Stimulated activated CD4-positive, alpha-beta T cell treated with anti-CD3 and anti-CD28 coated beads, TNF-alpha, amount 100 ng/mL, for 4 hours (primary cell): ENCODE measurements at regions not wholly inside any gene's neighbourhood (a gene's known extent, or its start where the extent isn't known, plus 50 kb on each side); places are given as distances from the start of the nearest gene placed in this dataset.

Experiments
- DNase-seq, 3 experiments: peaks; one replicate each; pipeline ENCODE4 v3.0.0-alpha.2; 2020; ENCODE audit warnings: low read depth in 3 of 3

DNA sequence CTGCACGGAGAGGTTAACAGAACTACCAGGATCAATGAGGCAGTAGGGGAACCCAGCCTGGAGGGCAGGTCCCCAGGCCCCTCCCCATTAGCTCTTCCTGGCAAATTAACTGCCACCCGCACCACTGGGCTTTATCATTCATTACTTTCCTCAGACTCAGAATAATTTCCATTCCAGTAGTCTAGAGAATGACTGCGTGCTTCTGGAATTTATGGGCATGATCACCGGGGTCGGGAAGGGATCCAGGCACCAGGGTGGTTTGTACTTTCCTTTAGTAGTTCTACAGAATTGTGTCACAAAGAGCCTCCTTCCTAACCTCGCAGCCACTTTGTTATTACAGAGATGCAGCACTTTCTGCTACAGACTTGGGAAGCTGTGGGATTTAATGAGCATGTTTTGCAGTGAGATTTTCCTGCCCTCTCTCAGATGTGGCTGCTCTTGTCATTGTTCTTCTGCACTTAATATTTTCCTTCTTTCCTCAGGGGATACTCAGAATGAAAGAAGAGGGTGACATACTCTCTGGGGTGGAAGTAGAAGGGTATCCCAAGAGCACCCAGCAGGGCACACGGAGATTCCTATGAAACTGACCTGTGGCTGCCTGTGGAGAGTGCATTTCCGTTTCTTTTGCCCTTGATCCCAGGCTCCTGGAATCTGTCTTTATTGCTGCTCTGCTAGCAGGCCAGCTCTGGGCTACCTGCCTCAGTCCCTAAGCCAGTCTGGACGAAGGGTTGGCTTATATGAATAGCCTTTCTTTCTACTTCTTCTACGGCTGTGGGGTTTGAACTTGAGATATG, 285.0 kb upstream of the SLC10A2 start:
- no peak for DNase-seq

- no peak for DNase-seq
Measured at GRCh38 chr13:103350147-103350546, 283.9 kb upstream of the SLC10A2 start.

- no peak for DNase-seq
Measured at GRCh38 chr13:103349211-103349980, 283.2 kb upstream of the SLC10A2 start.

DNA sequence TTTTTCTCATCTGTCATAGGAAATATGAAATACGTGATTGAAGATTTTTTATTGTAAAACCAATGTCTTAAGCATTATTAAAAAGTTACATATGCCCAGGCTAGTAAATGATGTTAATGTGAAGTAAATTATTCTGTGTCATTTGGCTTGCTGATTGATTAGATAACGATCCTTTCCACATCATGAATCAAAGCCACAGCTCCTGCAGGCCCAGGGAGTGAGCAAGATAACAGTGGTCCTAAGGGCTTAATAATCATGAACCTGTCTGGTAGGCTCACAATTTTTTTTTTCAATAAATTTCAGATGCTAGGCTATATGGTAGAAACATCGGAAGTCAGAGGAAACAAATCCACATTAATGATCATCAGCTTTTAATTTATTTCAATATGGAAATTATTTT, 269.0 kb upstream of the SLC10A2 start:
- DNase-seq, result no peak

DNA sequence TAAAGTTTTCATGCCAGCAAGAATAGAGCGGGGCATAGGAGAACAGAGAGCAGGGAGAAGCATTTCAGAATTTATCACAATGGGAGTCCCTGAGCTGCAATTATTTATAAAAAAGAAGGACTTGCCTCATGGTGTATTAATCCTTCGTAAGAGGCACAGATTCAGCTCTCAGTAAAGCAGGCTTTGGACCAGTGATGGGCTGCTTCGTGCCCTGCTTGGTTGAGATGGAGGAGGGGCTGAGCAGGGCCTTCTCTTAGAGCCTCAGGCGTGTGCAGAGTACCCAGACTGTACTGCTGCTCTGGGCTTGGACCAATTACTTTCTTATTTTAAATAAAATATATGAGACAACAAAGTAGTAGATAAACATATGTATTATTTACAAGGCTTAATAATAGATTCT, 265.7 kb upstream of the SLC10A2 start:
- DNase-seq, result no peak

DNA sequence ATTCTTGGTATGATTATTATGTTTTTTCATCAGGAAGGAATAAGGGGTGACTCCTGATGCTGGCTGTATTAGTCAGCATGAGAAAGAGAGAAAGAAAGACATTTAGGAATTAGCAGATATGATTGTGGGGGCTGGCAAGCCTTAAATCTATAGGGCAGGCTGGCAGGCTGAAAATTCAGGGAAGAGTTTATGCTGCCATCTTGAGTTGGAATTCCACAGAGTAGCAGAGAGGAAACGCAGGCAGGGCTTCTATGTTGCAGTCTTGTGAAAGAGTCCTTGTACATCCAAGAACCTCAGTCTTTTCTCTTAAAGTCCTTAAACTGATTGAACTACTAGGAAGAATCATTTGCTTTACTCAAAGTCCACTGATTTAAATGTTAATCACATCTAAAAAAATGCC, 262.7 kb upstream of the SLC10A2 start:
- no peak for DNase-seq

- no peak for DNase-seq
Measured at GRCh38 chr13:103326326-103326725, 260.1 kb upstream of the SLC10A2 start.

DNA sequence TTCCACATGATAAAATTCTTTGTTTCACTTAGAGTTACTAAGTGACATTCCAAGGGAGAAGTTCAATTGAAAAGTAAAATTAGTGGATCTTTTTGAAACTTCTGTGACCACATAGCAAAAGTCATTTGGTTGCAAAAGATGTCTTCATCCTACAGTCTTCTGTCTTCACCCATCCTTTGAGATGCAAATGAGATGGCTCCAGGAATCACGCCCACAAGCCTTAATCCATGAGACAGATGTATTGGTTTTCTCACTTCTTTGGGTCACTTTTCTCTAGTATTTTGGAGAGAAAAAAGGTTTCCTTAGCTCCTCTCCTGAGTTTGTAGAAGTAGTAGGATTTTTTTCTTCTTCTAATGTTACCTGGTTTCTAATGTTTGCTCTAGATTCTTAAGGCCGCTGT, 259.5 kb upstream of the SLC10A2 start:
- no peak for DNase-seq

DNA sequence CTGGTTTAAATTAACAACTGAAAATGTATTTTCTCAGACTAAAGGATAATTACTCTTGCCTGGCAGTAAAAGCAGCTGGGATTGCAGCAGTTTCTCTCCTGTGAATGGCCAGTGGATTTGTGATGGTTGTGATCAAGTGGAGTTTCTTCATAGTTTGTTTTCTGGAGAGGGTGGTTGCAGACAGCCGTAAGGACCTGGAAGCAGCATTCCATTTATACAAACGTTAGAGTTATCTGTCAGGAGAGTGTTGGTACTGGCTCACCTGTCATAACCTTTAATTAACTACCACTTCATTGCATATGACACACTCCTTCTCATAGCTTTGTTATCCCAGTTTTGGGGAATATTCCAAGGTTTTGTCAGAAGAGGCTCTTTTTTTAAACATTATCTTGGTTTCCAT, 258.4 kb upstream of the SLC10A2 start:
- DNase-seq, result no peak

GRCh38 chr13:103315711-103316110, 249.5 kb upstream of the SLC10A2 start:
- no peak for DNase-seq

DNA sequence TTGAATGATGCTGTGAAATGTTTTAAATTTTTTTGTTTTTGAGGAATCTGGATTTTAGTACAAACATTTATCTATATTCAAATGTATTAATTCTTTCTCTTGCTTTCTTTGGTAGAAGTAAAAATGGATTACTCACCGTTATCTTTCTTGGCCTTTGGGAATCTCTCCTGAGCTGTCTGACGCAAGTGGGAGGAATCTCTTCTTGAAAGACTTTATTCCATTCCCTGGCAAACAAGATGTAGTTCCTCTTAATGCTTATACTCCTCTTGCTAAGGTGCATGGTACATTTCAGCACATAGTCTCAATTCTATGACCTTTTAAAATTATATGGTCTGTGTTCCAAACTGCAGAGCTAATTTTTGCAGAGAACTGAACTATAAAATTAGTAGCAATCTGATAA, 246.2 kb upstream of the SLC10A2 start:
- no peak for DNase-seq

DNA sequence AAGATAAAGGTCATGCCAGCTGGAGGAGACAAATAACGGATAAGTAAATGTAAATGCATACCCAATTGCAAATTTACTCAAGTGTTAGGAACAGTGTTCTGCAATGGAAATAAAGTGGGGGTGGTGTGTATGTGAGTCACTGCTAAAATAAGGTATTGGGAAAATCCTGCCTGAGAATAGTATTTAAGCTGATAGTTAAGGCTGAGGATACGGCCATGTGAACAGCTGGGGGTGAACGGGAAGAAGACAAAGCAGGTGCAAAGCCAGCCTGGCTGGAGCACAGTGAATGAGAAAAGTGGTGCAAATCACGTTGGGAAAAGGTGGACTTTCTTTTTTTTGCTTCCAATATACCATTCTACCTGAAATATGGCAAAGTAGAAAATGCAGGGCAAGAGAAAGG, 242.4 kb upstream of the SLC10A2 start:
- DNase-seq, result no peak

DNA sequence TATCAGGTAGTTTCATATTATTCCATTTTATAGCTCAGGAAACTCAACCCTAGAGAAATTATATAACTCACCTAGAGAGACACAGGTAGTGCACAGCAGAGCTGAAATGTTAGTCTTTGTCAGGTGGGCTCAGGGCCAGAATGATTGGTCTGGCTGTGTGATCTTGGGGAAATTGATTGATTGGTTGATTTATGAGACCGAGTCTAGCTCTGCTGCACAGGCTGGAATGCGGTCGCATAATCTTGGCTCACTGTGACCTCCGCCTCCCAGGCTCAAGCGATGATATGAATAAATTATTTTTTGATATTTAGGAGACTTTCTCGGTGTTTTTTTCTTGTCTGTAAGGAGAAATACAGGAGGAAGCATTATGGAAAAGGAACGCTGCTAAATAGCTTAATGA, 239.9 kb upstream of the SLC10A2 start:
- no peak for DNase-seq

DNA sequence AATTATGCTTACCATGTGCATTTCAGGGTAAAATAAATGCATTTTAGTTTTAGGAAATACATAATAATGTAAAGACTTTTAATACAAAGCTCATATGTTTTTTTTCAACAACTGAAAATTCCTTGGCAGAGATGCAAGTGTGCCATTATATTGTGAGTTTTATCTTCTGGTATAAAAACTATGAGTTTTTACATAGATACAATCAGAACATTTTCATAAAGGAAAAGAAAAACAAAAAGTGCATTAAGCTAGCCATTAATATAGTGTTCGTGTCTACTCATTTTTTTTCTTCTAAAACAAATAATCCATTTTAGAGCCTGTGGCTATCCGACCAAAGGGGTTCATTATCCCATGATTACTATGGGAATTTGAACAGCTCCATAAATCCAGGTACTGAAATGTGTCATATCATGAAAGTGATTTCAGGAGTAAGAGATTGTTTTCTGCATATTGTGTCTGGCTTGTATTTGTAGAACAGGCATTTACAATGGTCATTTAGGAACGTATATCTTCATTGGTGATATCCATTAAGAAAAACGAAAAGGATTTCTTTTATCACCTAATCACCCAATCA, 236.9 kb upstream of the SLC10A2 start:
- no peak for DNase-seq

GRCh38 chr13:103302676-103303075, 236.5 kb upstream of the SLC10A2 start:
- DNase-seq, result no peak

- DNase-seq, result no peak
Measured at GRCh38 chr13:103299079-103299478, 232.9 kb upstream of the SLC10A2 start.

DNA sequence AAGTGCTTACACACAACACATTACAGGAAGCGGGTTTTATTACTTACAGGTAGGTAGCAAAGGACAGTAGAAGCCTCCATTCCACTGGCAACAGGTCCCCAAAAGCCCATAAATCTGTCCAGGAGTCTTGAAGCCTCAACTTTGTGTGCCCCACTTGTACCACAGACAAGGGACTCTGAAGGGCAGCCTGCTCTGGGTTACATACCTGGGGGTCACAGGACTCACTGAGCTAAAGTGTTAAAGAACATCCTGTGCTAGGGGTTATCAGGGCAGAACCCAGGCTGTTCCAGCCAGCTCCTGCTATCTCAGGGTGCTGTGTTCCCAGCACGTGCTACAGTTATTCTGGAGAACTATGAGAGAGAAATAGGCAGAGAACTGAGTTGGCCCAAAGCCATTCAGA, 230.9 kb upstream of the SLC10A2 start:
- DNase-seq, result no peak

DNA sequence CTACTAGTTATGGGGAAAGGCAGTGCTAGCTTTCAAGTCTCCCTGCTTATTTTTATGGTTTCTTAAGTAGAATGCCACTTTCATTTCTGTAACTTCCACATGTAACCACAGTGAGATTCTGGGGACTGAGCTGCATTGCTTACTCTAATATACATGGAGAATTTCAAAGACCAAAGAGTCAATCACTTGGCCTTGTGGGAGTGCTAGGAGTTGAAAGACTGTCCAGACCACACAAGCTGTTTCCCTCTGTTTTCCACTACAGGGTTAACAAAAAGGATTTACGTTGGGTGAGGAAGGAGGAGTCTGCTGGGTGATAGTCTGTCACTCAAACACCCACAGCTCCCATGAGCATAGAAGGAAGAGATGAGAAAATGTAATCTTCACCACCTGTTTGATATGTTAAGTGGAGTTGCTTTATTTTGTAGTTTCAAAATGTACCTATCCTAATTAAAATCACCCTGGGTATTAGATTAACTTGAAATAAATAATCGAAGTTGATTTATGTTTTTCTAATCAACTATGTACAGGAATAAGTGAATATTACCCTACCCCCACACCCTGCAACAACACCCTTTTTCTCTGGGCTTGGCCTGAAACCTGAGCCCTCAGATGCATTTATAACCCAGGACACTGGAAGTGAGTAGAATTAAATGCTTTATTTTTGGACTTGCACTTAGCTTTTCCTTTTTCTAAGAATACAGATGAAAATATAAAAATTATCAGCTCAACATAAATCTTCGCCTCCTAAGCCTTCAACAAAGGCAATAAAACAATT, 225.8 kb upstream of the SLC10A2 start:
- no peak for DNase-seq

DNA sequence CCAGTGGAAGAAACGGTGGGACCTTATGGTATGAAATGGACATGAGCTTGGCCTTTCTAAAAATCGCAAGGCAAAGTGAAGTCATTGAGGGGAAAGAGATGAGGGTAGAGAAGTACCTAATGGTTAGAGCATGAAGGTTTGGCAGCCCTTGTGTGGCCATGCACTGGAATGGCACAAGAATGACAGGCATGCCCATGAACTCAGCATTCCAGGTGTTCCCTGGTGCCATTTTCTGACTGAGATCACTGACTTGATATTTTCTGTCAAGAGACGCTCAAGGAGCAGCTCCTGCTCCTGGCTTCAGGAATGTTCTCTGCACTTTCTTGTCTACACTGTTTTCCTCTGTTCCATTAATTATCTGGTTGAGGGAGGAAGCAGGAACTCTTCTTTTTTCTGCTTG, 225.0 kb upstream of the SLC10A2 start:
- no peak for DNase-seq

DNA sequence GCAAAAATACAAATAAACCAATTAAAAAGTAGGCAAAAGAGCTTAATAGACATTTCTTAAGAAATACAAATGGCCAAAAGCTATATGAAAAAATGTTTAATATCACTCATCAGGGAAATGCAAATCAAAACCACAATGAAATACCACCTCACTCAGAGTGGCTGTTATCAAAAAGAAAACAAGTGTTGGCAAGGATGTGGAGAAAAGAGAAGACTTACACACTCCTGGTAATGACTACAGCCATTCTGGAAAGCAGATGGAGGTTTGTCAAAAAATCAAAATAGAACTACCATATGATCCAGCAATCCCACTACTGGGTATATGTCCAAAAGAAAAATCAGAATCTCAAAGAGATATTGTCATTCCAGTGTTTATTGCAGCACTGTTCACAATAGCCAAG, 223.5 kb upstream of the SLC10A2 start:
- DNase-seq, result no peak

DNA sequence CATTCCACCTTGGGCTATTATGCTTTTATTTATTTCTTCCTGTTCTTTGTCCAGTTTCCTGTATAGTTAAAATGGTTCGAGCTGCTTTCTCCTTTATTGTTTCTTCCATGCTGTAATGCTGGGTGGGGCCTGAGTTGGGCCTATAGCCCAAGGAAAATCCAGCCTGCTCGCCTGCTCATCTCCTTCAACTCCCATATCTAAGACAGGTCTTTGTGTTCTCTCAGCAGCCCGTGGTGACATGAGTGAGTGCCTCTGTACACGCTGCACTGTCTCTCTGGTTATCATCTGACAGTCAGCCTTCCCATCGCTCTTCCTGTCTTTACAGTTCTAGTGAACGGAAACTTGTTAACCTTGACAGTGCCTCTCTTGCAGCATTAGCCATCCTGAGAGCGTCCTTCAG, 221.9 kb upstream of the SLC10A2 start:
- DNase-seq, result no peak

GRCh38 chr13:103287659-103288058, 221.4 kb upstream of the SLC10A2 start:
- DNase-seq, result no peak
